ENCODE measurements at regions not wholly inside any gene's neighbourhood (a gene's known extent, or its start where the extent isn't known, plus 50 kb on each side); places are given as distances from the start of the nearest gene placed in this dataset.

DNA sequence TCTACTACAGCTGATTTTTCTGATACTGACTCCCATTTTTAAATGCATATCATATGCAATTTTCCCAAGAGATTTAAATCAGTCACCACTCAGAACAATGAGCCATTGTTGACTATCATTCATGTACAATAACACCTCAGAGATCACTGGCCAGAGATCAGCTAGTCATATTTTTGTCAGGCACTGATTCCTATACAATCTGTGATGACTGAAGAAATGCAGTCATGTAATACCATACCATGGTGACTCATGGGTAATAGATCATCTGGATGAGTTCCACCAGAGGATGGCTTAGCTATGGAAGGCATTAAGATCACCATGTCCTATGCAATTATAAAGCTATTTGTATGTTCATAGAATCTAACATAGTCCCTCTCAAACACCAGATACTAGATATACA, 285.7 kb upstream of the DCC start:
- DNase-seq (no peak), ATAC-seq (ENCODE audit: insufficient read depth, low FRiP score) (no peak)
- Histone ChIP-seq H3K4me1 (ENCODE audit: control insufficient read depth in 5 of 5, insufficient read depth in 5 of 5, low read length in 5 of 5) (no peaks in the 10 kb centered on the region), H3K9me3 (ENCODE audit: control insufficient read depth in 4 of 4, insufficient read depth in 3 of 4, low read length in 3 of 4) (no peaks in the 10 kb centered on the region), H3K4me3 (no peak overlapping the region), H3K27ac (ENCODE audit: low read depth in 1 of 2, low read length in 1 of 2) (no peak overlapping the region), H3K36me3 (ENCODE audit: control insufficient read depth in 4 of 4, insufficient read depth in 4 of 4, low read length in 4 of 4) (no peaks in the 10 kb centered on the region), H3K9ac (ENCODE audit: insufficient read depth in 1 of 2, low read length in 2 of 2) (no peak overlapping the region), H3K27me3 (ENCODE audit: control insufficient read depth in 3 of 3, insufficient read depth in 3 of 3, low read length in 2 of 3) (no peaks in the 10 kb centered on the region)
- no peak for TF ChIP-seq CTCF (IDR thresholded peaks at IDR 0.05; ENCODE audit: control extremely low read depth, extremely low read depth)

DNA sequence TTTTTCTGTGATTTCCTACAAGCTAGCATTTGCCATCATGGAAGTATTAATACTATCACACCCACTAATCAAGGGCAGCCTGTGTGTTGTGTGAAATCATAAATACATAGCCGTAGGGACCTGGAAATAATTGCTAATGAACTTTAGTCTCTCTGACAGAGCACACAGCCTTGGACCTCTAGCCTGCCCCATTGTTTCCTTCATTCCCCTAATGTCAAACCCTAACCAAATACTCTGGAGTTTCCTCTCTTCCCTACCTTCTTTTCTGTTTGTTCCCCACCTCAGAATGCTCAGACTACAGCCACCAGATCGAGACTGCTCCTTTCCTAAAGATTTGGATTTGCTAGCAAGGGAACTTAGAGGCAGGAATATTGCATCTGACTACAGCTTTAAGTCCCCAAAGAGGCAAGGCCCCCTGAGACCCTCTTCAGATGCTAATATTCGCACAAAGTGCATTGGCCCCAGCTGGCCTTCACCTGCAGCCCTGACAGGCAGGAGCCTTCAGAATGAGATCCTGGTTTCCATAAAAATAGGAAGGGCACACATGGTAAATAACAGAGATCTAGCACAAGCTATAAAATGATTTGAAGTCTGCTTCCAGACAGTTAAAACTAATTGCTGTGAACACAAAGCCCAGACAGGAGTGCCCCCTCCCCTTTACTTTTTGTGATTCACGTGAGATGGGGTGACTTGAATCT, 279.2 kb upstream of the DCC start:
- H3K4me1 ChIP-seq (ENCODE audit: control insufficient read depth in 5 of 5, insufficient read depth in 5 of 5, low read length in 5 of 5): peaks cover 0 to 2% (median 0%) of the 10 kb centered on the region in 5 donors
- no peak for DNase-seq
- H3K4me3 ChIP-seq: no peak overlapping the region
- no peak overlapping the region for H3K27ac ChIP-seq (ENCODE audit: low read depth in 1 of 2, low read length in 1 of 2)
- no peaks in the 10 kb centered on the region for H3K27me3 ChIP-seq (ENCODE audit: control insufficient read depth in 3 of 3, insufficient read depth in 3 of 3, low read length in 2 of 3)
- WGBS, 2 donors: 36 to 37% methylated on average over 4 of the region's 4 CpGs
- peaks cover 0 to 3% (median 0%) of the 10 kb centered on the region in 4 donors for H3K9me3 ChIP-seq (ENCODE audit: control insufficient read depth in 4 of 4, insufficient read depth in 3 of 4, low read length in 3 of 4)
- no peak for ATAC-seq (ENCODE audit: insufficient read depth, low FRiP score)
- no peak for TF ChIP-seq CTCF (IDR thresholded peaks at IDR 0.05; ENCODE audit: control extremely low read depth, extremely low read depth)
- H3K9ac ChIP-seq (ENCODE audit: insufficient read depth in 1 of 2, low read length in 2 of 2): no peak overlapping the region
- H3K36me3 ChIP-seq (ENCODE audit: control insufficient read depth in 4 of 4, insufficient read depth in 4 of 4, low read length in 4 of 4): no peaks in the 10 kb centered on the region

GRCh38 chr18:52063923-52064322, 276.1 kb upstream of the DCC start:
- Histone ChIP-seq H3K36me3 (ENCODE audit: control insufficient read depth in 4 of 4, insufficient read depth in 4 of 4, low read length in 4 of 4) (no peaks in the 10 kb centered on the region), H3K9ac (ENCODE audit: insufficient read depth in 1 of 2, low read length in 2 of 2) (no peak overlapping the region), H3K4me3 (no peak overlapping the region), H3K4me1 (ENCODE audit: control insufficient read depth in 5 of 5, insufficient read depth in 5 of 5, low read length in 5 of 5) (peaks cover 0 to 2% (median 0%) of the 10 kb centered on the region in 5 donors), H3K27me3 (ENCODE audit: control insufficient read depth in 3 of 3, insufficient read depth in 3 of 3, low read length in 2 of 3) (no peaks in the 10 kb centered on the region), H3K9me3 (ENCODE audit: control insufficient read depth in 4 of 4, insufficient read depth in 3 of 4, low read length in 3 of 4) (peaks cover 0 to 3% (median 0%) of the 10 kb centered on the region in 4 donors), H3K27ac (ENCODE audit: low read depth in 1 of 2, low read length in 1 of 2) (no peak overlapping the region)
- no peak for TF ChIP-seq CTCF (IDR thresholded peaks at IDR 0.05; ENCODE audit: control extremely low read depth, extremely low read depth)
- WGBS, 2 donors: 67 to 83% methylated on average over 2 of the region's 2 CpGs
- DNase-seq: no peak
- no peak for ATAC-seq (ENCODE audit: insufficient read depth, low FRiP score)

GRCh38 chr18:52069201-52069600, 270.8 kb upstream of the DCC start:
- Histone ChIP-seq H3K9me3 (ENCODE audit: control insufficient read depth in 4 of 4, insufficient read depth in 3 of 4, low read length in 3 of 4) (no peaks in the 10 kb centered on the region), H3K4me3 (no peak overlapping the region), H3K4me1 (ENCODE audit: control insufficient read depth in 5 of 5, insufficient read depth in 5 of 5, low read length in 5 of 5) (no peaks in the 10 kb centered on the region), H3K36me3 (ENCODE audit: control insufficient read depth in 4 of 4, insufficient read depth in 4 of 4, low read length in 4 of 4) (no peaks in the 10 kb centered on the region), H3K27ac (ENCODE audit: low read depth in 1 of 2, low read length in 1 of 2) (no peak overlapping the region), H3K27me3 (ENCODE audit: control insufficient read depth in 3 of 3, insufficient read depth in 3 of 3, low read length in 2 of 3) (no peaks in the 10 kb centered on the region), H3K9ac (ENCODE audit: insufficient read depth in 1 of 2, low read length in 2 of 2) (no peak overlapping the region)
- no peak for DNase-seq
- 26 to 37% methylated on average over 2 of the region's 2 CpGs for WGBS, 2 donors
- no peak for TF ChIP-seq CTCF (IDR thresholded peaks at IDR 0.05; ENCODE audit: control extremely low read depth, extremely low read depth)
- no peak for ATAC-seq (ENCODE audit: insufficient read depth, low FRiP score)

Measured in lung (tissue), 11 donors.